ENCODE measurements at regions not wholly inside any gene's neighbourhood (a gene's known extent, or its start where the extent isn't known, plus 50 kb on each side); places are given as distances from the start of the nearest gene placed in this dataset.

DNA sequence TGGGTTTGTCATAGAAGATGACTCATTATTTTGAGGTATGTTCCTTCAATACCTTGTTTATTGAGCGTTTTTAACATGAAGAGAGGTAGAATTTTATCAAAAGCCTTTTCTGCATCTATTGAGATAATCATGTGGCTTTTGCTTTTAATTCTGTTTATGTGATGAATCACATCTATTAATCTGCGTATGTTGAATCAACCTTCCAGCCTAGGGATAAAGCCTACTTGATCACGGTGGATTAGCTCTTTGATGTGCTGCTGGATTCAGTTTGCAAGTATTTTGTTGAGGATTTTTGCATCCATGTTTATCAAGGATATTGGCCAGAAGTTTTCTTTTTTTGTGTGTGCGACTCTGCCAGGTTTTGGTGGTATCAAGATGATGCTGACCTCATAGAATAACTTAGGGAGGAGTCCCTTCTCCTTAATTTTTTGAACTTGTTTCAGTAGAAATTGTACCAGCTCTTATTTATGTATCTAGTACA, 602.6 kb downstream of the SNAPC1 start:
- DNase-seq (ENCODE audit: low read depth) = no peak
- no peak for TF ChIP-seq CTCF (IDR thresholded peaks at IDR 0.05; ENCODE audit: insufficient read depth, low read length)
- H3K4me3 ChIP-seq (ENCODE audit: low read depth, low read length) = no peak overlapping the region

DNA sequence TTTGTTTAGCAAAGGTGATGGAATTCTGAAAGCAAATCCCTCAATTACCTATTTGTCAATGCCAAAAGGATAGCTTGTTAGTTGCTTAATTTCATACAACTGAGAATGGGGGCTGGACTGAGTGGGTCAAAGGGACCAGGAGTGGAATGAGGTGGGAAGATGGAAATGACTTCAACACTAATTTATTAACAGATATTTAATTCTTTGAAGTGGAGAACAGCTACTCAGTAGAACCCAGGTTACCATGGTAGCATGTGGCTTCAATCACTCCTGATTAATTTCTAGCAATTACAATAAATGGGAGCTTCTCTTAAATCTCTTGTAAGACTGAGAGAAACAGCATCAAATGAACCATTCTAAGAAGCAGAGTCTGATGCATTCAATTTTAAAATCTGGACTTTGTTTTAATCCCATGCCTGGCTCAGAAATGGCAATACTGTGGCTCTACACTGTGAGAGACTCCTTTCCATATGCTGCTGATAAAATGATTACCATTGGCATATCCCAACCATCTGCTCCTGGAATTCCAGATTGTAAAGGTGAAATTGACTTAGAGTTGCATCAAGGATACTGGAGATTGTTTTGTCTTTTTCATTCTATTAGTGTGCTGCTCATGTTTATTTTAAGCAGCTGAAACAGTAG, 607.8 kb downstream of the SNAPC1 start:
- TF ChIP-seq CTCF (IDR thresholded peaks at IDR 0.05; ENCODE audit: insufficient read depth, low read length) = no peak
- no peak for DNase-seq (ENCODE audit: low read depth)
- H3K4me3 ChIP-seq (ENCODE audit: low read depth, low read length) = no peak overlapping the region

- no peak overlapping the region for H3K4me3 ChIP-seq (ENCODE audit: low read depth, low read length)
- no peak for DNase-seq (ENCODE audit: low read depth)
- no peak for TF ChIP-seq CTCF (IDR thresholded peaks at IDR 0.05; ENCODE audit: insufficient read depth, low read length)
Measured at GRCh38 chr14:62373944-62374343, 611.7 kb downstream of the SNAPC1 start.

DNA sequence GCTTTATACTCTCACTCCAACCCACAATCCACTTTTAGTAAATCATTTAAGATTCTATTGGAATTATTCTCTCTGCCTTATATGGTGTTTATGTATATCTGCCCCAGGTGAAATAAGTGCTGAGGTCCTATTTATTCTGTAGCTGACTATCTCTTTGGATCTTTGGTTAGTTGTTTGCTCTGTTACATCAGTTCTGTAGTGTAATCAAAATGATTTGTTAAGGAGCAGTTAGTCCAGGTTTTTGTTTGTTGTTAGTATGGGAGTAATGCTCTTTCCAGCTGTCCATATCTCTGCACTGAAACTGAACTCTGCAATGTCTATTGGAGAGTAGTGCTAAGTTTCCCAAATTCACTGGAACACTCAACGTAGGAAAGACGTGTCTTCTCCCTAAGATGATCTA, 615.8 kb downstream of the SNAPC1 start:
- no peak overlapping the region for H3K4me3 ChIP-seq (ENCODE audit: low read depth, low read length)
- no peak for DNase-seq (ENCODE audit: low read depth)
- TF ChIP-seq CTCF (IDR thresholded peaks at IDR 0.05; ENCODE audit: insufficient read depth, low read length) = no peak

- TF ChIP-seq CTCF (IDR thresholded peaks at IDR 0.05; ENCODE audit: insufficient read depth, low read length) = no peak
- DNase-seq (ENCODE audit: low read depth) = no peak
- H3K4me3 ChIP-seq (ENCODE audit: low read depth, low read length) = no peak overlapping the region
Measured at GRCh38 chr14:62381311-62382070, 619.3 kb downstream of the SNAPC1 start.

- TF ChIP-seq CTCF (IDR thresholded peaks at IDR 0.05; ENCODE audit: insufficient read depth, low read length) = no peak
- H3K4me3 ChIP-seq (ENCODE audit: low read depth, low read length) = no peak overlapping the region
- DNase-seq (ENCODE audit: low read depth) = no peak
Measured at GRCh38 chr14:62409169-62409568, 636.1 kb downstream of the KCNH5 start.

Data from fibroblast of the aortic adventitia (primary cell).